ENCODE measurements at regions not wholly inside any gene's neighbourhood (a gene's known extent, or its start where the extent isn't known, plus 50 kb on each side); places are given as distances from the start of the nearest gene placed in this dataset.

- no peak for TF ChIP-seq CTCF (IDR thresholded peaks at IDR 0.05; ENCODE audit: insufficient read depth, low read depth, low read length)
- no peak for TF ChIP-seq EZH2 (IDR thresholded peaks at IDR 0.05; ENCODE audit: insufficient read depth, low read length)
These were observed 193.6 kb downstream of the MTCL1 start for GRCh38 chr18:8899000-8899399.
